GM12878 (cell line): ENCODE measurements at regions not wholly inside any gene's neighbourhood (a gene's known extent, or its start where the extent isn't known, plus 50 kb on each side); places are given as distances from the start of the nearest gene placed in this dataset.

Experiments
- ATAC-seq: fragments of 200-7000 bp; cut with Tn5 transposase; 3 replicates; pipeline ENCODE4 v1.9.1; 2020; ENCODE audit warnings: mild to moderate bottlenecking, moderate library complexity
- BruUV-seq: library from RNA; stranded (reverse); fragments of 400-500 nt; replicated peaks from 2 replicates; lab custom pipeline; 2021; lab: Mats Ljungman, UMichigan
- CTCF ChIA-PET: fragments of 300-600 bp; sonication (Branson Sonifier 250); formaldehyde crosslinking; extraction: SDS; loops from one replicate; lab custom pipeline; 2021; ENCODE audit warnings: inconsistent platforms; lab: Yijun Ruan, JAX
- POLR2A ChIA-PET: fragments of 350-600 bp; formaldehyde crosslinking; extraction: SDS; loops from one replicate; lab custom pipeline; 2021; ENCODE audit warnings: inconsistent platforms; lab: Charles Lee
- RAD21 ChIA-PET: fragments of 300-600 bp; sonication (Branson Sonifier 250); formaldehyde crosslinking; loops from one replicate; lab custom pipeline; 2023; ENCODE audit warnings: antibody characterized with exemption; ENCODE audit not compliant: unreplicated experiment; lab: Charles Lee
- SMC1A ChIA-PET: fragments of 300-600 bp; sonication (Branson Sonifier 250); formaldehyde crosslinking; loops from one replicate; lab custom pipeline; 2023; ENCODE audit not compliant: unreplicated experiment, uncharacterized antibody; lab: Charles Lee
- DNase-seq: peaks from one replicate; pipeline ENCODE4 v3.0.0-alpha.2; 2011; ENCODE audit warnings: low read depth, low spot score
- FAIRE-seq: peaks from 3 replicates; lab custom pipeline; 2011; peaks lifted over from hg19 to GRCh38; lab: Jason Lieb, UNC
- H2AFZ ChIP-seq: 2 replicates; pipeline ENCODE4 v1.6.0; 2011; ENCODE audit warnings: low read depth, low read length, control low read depth; ENCODE audit not compliant: control insufficient read depth
- H3K27ac ChIP-seq: 2 replicates; pipeline ENCODE4 v1.5.1; 2011; ENCODE audit warnings: control low read depth; ENCODE audit not compliant: control insufficient read depth, insufficient read depth
- H3K27me3 ChIP-seq, 2 experiments: replicated peaks in 1 of 2; 2 replicates each; pipeline versions ENCODE4 v1.6.0 to v1.6.1; 2011; ENCODE audit warnings: low read length in 1 of 2; ENCODE audit not compliant: control insufficient read depth in 2 of 2, insufficient read depth in 2 of 2
- H3K36me3 ChIP-seq, 2 experiments: 2 replicates each; pipeline ENCODE4 v1.5.1; 2011; ENCODE audit warnings: low read length in 1 of 2; ENCODE audit not compliant: control insufficient read depth in 2 of 2, insufficient read depth in 2 of 2
- H3K4me1 ChIP-seq: 2 replicates; pipeline ENCODE4 v1.6.1; 2011; ENCODE audit warnings: mild to moderate bottlenecking, low read length, moderate library complexity, mixed read lengths; ENCODE audit not compliant: control insufficient read depth, insufficient read depth
- H3K4me2 ChIP-seq: 2 replicates; pipeline ENCODE4 v1.6.0; 2011; ENCODE audit warnings: control low read depth; ENCODE audit not compliant: control insufficient read depth, insufficient read depth
- H3K4me3 ChIP-seq: fragments of 200-600 bp; sonication (generic); 2 replicates; pipeline ENCODE4 v1.5.1; 2016
- H3K79me2 ChIP-seq: 2 replicates; pipeline ENCODE4 v1.6.0; 2011; ENCODE audit warnings: low read length; ENCODE audit not compliant: control insufficient read depth, insufficient read depth
- H3K9ac ChIP-seq: 2 replicates; pipeline ENCODE4 v1.8.0; 2011; ENCODE audit warnings: low read length, control low read depth, mixed read lengths; ENCODE audit not compliant: control insufficient read depth, insufficient read depth
- H3K9me3 ChIP-seq: replicated peaks from 3 replicates; pipeline ENCODE4 v1.5.1; 2011; ENCODE audit warnings: mild to moderate bottlenecking, low read length; ENCODE audit not compliant: control insufficient read depth, insufficient read depth
- H4K20me1 ChIP-seq: 2 replicates; pipeline ENCODE4 v1.6.0; 2011; ENCODE audit not compliant: control insufficient read depth, insufficient read depth
- CBFB ChIP-seq: IDR thresholded peaks from 2 replicates; pipeline ENCODE4 v1.6.1; 2016; ENCODE audit warnings: antibody characterized with exemption, low read depth
- HDAC2 ChIP-seq: fragments of 200-600 bp; sonication (generic); IDR thresholded peaks from 2 replicates; pipeline ENCODE4 v1.6.1; 2017
- NR2F1 ChIP-seq: fragments of 450-650 bp; conservative IDR thresholded peaks from 2 replicates; pipeline ENCODE4 v1.6.1; 2017; ENCODE audit warnings: mild to moderate bottlenecking
- PAX5 ChIP-seq: IDR thresholded peaks from 2 replicates; pipeline ENCODE4 v1.6.1; 2011; ENCODE audit warnings: low read depth, low read length, borderline replicate concordance
- RAD51 ChIP-seq: fragments of 450-650 bp; IDR thresholded peaks from 2 replicates; pipeline ENCODE4 v1.6.1; 2016; ENCODE audit warnings: moderate library complexity, mild to moderate bottlenecking, inconsistent platforms
- SREBF2 ChIP-seq: IDR thresholded peaks from 2 replicates; pipeline ENCODE4 v1.6.1; 2012; ENCODE audit warnings: mild to moderate bottlenecking, low read length
- WGBS: methylation state at CpG from one replicate; pipeline ENCODE4 v1.1.6; 2016; ENCODE audit warnings: low lambda C conversion rate; ENCODE audit not compliant: insufficient replicate concordance, insufficient coverage; ENCODE audit errors: missing lambda C conversion rate; 5-methylcytosine and 5-hydroxymethylcytosine counted together
- in situ Hi-C: fragments of 300-500 bp; cut with MboI; formaldehyde crosslinking; loops from 9 replicates; pipeline ENCODE4 v1.14.3; 2018; ENCODE audit warnings: mixed read lengths
- intact Hi-C: fragments of 100-400 bp; cut with micrococcal nuclease; formaldehyde crosslinking; loops from one replicate; pipeline ENCODE4 v1.14.2; 2022; ENCODE audit not compliant: unreplicated experiment
- TF ChIP-seq, protein P1 (sequence below): IDR thresholded peaks from 2 replicates; pipeline ENCODE4 v1.6.1; 2011; ENCODE audit warnings: borderline replicate concordance, low read depth, mild to moderate bottlenecking, moderate library complexity, low read length; ENCODE audit not compliant: insufficient read depth, poor library complexity, severe bottlenecking
- TF ChIP-seq, protein P2 (sequence below): fragments of 450-650 bp; formaldehyde crosslinking; IDR thresholded peaks from 2 replicates; pipeline ENCODE4 v1.5.0; 2022; ENCODE audit warnings: mild to moderate bottlenecking, missing genetic modification characterization

DNA sequence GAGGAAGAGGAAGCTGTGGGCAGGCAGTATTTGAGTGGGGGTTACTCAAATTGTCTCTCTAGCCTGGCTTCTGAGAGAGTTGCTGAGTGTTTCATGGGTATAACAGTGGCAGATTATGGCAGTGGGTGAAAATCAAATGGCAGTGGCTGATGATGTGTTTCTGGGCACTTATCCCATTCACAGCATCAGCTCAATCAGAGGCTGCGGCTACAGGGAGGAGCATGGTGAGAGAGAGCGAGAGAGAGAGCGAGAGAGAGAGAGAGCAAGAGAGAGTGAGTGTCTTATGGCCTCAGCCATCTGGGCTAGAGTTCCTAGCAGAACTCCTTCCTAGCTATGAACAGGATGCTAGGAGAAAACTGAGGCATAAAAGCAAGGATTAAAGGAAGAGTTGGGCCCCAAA, 178.9 kb downstream of the OLFM4 start:
- Histone ChIP-seq H3K4me1 (no peaks in the 10 kb centered on the region), H3K9ac (no peak overlapping the region), H3K9me3 (no peaks in the 10 kb centered on the region), H3K27me3 (no peaks in the 10 kb centered on the region), H2AFZ (no peak overlapping the region), H3K36me3 (no peaks in the 10 kb centered on the region), H3K79me2 (no peaks in the 10 kb centered on the region), H3K27ac (no peak overlapping the region), H3K4me3 (no peak overlapping the region), H4K20me1 (no peaks in the 10 kb centered on the region), H3K4me2 (no peak overlapping the region)
- TF ChIP-seq NR2F1 = no peak
- no peak for TF ChIP-seq HDAC2
- no peak for TF ChIP-seq CBFB
- TF ChIP-seq, protein P1, sequence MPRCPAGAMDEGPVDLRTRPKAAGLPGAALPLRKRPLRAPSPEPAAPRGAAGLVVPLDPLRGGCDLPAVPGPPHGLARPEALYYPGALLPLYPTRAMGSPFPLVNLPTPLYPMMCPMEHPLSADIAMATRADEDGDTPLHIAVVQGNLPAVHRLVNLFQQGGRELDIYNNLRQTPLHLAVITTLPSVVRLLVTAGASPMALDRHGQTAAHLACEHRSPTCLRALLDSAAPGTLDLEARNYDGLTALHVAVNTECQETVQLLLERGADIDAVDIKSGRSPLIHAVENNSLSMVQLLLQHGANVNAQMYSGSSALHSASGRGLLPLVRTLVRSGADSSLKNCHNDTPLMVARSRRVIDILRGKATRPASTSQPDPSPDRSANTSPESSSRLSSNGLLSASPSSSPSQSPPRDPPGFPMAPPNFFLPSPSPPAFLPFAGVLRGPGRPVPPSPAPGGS = no peak
- TF ChIP-seq, protein P2, sequence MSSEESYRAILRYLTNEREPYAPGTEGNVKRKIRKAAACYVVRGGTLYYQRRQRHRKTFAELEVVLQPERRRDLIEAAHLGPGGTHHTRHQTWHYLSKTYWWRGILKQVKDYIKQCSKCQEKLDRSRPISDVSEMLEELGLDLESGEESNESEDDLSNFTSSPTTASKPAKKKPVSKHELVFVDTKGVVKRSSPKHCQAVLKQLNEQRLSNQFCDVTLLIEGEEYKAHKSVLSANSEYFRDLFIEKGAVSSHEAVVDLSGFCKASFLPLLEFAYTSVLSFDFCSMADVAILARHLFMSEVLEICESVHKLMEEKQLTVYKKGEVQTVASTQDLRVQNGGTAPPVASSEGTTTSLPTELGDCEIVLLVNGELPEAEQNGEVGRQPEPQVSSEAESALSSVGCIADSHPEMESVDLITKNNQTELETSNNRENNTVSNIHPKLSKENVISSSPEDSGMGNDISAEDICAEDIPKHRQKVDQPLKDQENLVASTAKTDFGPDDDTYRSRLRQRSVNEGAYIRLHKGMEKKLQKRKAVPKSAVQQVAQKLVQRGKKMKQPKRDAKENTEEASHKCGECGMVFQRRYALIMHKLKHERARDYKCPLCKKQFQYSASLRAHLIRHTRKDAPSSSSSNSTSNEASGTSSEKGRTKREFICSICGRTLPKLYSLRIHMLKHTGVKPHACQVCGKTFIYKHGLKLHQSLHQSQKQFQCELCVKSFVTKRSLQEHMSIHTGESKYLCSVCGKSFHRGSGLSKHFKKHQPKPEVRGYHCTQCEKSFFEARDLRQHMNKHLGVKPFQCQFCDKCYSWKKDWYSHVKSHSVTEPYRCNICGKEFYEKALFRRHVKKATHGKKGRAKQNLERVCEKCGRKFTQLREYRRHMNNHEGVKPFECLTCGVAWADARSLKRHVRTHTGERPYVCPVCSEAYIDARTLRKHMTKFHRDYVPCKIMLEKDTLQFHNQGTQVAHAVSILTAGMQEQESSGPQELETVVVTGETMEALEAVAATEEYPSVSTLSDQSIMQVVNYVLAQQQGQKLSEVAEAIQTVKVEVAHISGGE (CRISPR knock-in tag) = no peak
- no peak for TF ChIP-seq PAX5
- TF ChIP-seq RAD51 = no peak
- TF ChIP-seq SREBF2 = no peak
- 30% methylated on average over 3 of the region's 3 CpGs for WGBS
- POLR2A ChIA-PET = no interaction called here
- intact Hi-C loops (no loop called here), in situ Hi-C loops (no loop called here)
- ATAC-seq (no peak), FAIRE-seq (no peak), DNase-seq (no peak)
- RAD21 ChIA-PET = no interaction called here
- CTCF ChIA-PET = interaction anchor here (1.1 to 1.2 kb wide), 2 partner anchors 10 kb away, joined by 3 read pairs; no protein-coding TSS in a partner anchor
- BruUV-seq = no TSS peak
- SMC1A ChIA-PET = interaction anchor here (0.5 kb wide), 1 partner anchor 1051 kb away, joined by 4 read pairs; no protein-coding TSS in a partner anchor
